ENCODE measurements at regions not wholly inside any gene's neighbourhood (a gene's known extent, or its start where the extent isn't known, plus 50 kb on each side); places are given as distances from the start of the nearest gene placed in this dataset.

DNA sequence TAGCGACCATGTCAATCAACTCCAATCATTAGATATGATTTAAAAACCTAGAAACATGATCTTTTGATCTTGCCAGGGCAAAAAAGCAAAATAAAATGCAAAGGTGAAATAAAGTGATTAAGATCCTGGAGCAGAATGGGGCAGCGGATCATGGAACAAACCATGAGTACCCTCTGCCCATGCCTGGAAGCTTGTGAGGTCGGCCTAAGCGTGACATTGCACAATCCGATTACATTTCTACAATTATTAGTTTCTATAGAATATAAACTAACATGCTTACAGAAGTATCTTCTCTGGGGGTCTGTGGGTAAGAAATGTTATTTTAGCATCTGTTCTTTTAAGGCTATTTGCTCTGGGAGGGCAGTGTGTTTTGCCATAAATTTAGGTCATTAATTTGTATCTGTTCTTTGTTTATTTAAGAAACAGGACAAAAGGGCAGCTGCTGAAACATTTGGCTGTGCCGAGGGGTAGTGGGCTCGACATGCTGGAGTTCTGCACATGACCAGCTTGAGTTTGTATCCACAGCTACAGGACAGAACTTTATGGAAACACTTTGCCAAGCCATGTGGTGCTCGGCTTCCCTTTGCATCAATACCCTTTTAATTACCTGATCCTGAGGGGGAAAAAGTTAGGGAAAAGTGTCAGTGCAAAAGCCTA is 55.9 kb downstream of the ZBTB18 start:
- in situ Hi-C loops (cut with HindIII; ENCODE audit: low sequenced_read_pairs): no loop called here

DNA sequence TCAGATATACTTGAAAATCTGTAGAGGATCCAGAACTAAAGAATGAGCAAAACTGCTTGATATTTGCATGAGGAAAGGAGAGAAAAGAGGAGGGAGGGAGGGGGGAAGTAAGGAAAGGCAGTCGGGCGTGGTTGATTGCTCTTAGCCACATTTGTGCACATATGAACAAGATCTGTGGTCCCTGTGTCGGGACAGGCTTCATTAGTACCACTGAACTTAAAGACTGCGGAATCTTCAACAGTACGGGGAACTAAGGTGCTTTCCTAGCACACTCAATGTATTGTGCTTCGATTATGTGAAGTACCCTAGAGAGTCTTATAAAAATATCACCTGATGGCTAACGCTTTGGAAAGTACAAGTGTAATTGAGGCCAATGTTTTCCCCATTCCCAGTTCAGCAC is 59.9 kb downstream of the ZBTB18 start:
- in situ Hi-C loops (cut with HindIII; ENCODE audit: low sequenced_read_pairs): no loop called here

DNA sequence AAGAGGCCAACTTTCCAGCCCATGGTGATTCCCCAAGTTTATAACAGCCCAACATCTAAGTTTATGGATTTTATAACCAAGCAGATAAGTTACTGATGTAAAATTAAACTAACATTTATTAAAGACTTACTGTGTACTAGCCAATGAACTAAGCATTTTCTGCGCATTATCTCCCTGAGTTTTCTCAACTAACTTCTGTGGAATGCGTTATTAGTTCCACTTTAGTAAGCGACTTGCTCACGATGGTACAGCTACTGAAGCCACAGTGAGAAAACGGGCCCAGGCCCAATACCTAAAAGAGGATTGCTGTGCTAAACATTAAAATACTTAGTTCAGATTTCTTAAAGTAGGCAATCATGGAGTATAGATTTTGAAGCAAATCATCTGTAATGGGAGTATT is 61.0 kb downstream of the ZBTB18 start:
- in situ Hi-C loops (cut with HindIII; ENCODE audit: low sequenced_read_pairs): no loop called here

DNA sequence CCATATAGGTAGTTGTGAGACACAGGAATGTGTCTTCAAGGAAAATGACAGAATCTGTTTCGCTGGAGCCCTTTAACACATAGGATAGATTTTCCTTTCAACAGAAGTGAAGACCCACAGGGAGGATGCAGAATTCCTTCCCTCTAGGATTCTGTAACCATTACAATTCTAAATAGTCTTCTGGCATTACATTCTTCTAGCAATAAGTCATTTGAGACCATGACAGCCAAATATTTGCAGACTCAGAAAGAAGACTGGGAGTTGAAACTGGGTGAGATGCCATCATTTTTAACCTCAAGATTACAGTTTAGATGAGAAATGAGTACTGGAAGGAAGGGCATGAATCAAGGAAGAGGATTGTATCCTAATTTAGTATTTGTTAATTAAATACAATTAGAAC is 61.6 kb downstream of the ZBTB18 start:
- in situ Hi-C loops (cut with HindIII; ENCODE audit: low sequenced_read_pairs): no loop called here

DNA sequence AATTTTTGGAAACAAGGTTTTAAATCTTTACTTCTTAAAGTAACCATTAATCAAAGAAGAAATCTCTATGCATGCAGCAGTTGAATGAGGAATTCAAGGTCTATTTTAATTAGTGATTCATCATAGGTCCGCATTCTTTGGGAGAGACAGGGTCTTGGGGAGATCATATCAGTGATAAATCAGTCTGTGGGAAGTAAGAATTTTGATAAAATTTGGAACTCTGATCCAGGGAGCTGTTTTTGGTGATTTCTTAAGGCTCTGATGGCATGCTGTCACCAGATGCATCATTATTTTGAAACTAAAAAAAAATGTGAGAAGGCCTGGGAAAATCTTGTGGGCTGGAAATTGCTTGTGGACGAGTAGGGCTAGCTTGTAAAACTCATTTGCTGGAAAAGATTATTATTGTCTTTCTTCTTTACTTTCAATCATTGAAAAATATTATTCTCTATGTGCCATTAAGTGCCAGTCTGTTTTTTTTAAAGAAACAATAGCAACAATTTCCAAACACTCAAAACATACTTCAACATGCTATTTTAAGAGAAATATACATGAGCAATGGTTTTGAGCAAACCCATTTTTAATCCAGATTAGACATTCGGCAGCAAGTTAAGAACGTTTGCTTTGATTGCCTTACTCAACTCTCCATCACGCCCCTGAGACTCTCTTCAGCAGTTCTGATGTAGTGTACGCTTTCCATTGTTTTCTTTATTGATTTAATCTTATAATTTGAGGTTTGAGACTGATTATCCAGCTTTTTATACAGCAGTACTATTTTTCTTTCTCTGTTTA is 62.6 kb downstream of the ZBTB18 start:
- in situ Hi-C loops (cut with HindIII; ENCODE audit: low sequenced_read_pairs): no loop called here

DNA sequence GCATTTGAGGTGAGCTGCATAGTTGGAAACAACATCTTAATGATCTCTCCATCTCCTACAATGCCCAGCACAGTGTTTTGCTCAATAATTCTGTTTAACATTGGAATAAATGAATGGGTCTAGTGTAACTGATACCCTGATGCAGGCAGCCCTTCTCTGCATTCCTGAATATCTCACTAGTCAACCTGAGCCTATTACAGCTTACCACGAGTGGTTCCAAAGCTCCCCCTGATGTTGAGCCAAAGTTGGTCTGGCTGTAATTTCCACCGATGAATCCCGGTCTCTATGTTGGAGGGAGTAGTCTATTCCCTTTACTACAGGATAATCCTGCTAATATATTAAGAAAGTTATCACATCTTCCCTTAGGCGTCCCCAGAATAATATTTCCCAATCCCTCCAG is 63.8 kb downstream of the ZBTB18 start:
- in situ Hi-C loops (cut with HindIII; ENCODE audit: low sequenced_read_pairs): no loop called here

DNA sequence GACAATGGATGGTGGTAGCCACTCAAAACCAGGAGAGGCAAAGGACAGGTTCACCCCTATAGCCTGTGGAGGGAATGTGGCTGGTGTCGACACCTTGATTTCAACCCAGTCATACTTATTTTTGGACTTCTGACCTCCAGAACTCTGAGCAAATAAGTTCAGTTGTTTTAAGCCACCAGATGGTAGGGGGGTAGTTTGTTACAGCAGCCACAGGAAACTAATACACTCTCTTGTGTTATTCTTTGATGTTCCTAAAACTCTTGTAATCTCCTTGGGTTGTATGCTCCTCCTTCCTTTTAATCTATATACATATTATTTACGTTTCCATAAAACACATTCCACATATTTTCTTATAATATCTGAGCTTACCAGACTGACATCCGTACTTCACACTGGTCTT is 65.9 kb downstream of the ZBTB18 start:
- in situ Hi-C loops (cut with HindIII; ENCODE audit: low sequenced_read_pairs): no loop called here

DNA sequence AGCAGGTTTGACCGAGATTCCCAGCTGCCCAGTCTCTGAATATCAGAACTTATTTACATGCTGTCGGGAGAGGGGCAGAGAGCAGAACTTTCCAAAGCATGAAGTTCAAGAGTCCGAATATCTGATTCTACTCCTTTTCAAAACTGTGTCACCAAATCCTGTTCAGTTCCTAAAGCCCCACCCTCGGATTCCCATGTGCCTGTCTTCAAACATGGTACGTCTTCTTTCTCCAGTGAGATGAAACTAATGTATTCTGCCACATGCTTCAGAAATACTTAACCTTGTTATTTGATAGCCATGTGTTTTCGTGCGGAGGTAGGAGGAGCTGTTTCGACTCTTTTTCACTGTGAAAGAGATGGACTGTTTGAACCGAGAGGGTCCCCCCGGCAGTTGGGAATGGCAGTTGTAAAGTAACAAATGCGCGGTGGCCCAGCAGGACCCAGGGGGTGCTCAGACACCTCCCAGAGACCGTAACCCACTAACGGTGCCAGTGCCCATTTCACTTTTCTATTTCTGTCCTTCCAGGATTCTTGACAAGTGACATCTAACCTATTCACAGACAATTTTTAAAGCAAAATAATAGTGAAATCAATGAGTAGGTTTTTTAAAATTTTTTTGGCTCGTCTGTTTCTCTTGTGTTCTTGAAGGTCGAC is 67.2 kb downstream of the ZBTB18 start:
- in situ Hi-C loops (cut with HindIII; ENCODE audit: low sequenced_read_pairs): no loop called here

DNA sequence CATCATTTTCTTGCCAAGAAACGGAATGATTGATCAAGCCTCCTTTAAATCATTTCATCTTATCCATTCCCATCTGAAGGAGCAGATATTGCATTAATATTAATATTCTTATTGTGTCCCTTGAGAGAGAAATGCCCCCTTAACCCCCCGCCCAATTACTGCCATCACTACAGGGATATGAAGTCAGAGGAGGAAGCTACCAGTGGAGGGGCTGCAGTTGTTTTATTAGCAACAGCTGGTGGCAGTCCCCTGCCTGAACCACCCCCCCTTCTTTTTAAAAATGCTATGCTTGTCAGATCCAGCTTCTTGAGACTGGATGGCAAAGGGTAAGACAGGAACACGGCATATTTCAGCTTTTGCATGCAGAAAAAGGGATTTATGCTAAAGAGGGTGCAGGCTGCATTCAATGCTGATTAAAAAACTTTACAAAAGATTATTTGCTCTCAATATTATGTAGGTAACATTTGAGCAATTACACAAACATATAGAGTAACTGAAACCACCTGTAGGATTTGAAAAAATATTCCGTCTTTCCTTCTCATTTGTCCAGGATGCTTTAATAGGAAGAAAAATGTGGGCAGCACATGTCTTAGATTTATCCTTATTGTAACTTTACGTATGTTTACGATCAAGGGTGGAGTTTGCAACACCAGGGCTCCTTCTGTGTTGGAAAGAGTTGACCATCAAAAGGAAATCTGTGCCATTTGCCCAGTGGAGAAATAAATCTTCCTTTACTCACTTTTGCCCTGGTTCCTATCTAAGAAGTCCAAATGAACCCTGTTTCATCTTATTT is 77.7 kb downstream of the ZBTB18 start:
- in situ Hi-C loops (cut with HindIII; ENCODE audit: low sequenced_read_pairs): no loop called here

DNA sequence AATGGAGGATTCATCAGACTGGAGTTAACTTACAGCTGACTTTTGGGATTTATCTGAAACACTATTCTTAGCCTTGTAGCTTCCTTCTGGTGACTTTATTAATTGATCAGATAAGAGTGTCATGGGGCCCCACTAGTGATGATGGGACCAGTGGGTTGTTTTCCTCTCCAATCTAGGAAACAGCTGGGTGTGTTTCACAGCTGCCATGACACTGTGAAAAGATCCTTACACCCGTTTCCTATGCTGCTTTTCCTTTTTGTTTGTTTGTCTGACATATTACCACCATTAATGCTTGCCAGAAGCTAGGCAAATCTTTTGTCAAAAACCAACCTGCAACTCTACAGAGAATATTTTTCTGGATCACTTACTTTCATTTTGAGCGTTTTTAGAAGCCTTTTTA is 86.2 kb downstream of the ZBTB18 start:
- in situ Hi-C loops (cut with HindIII; ENCODE audit: low sequenced_read_pairs): no loop called here

DNA sequence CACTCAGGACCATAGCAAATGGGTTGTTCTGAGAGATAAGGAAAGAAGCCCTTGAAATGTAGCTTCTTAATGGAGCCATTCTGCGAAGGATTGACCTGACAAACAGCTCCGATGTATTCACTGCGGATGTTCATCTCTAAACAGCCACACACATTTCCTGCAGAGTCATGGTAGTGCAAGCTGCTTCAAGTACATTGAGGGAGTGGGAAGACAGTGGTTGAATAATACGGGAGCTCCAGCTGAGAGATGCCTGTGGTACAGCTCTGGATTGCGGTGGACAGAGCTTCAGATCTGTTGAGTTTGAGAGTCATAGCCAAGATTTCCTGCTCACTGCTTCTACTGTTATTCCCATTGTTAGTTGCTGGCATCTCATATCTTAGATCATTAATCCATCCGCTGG is 86.6 kb downstream of the ZBTB18 start:
- in situ Hi-C loops (cut with HindIII; ENCODE audit: low sequenced_read_pairs): no loop called here

DNA sequence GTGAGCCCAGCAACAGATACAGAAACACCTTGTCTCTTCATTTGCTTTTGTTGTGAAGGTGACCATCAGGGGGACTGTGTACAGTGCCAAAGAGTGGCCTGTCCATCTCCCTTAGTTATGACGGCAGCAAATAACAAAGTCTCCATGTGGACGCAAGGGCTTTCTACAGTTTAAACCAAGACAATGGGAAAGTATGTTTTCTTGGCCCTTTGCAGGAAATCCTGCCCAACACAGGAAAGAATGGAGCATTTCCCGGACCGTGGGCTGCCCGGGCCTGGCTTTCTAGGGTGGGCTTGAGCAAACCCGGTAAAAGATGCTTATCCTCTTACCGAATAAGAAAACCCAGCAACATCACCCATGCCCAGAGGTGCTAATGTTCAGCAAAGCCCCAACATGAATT is 87.3 kb downstream of the ZBTB18 start:
- in situ Hi-C loops (cut with HindIII; ENCODE audit: low sequenced_read_pairs): no loop called here

DNA sequence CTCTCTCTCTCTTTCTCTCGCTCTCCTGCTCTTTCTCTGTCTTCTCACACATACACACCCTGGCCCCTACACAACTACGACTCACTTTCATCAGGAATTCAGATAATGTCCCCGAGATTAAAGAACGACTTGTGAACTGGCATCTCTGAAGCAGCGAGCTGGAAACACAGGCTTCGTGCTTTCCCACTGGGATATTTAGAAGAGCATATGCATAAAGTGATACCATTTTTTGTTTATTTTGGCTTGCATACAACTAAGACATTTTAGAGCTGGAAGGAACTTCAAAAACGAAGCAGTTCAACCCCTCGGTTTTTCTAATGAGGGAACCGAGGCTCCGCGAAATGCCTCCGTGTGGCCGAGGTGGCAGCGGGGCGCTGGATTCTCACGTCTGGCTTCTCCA is 88.6 kb downstream of the ZBTB18 start:
- in situ Hi-C loops (cut with HindIII; ENCODE audit: low sequenced_read_pairs): no loop called here

DNA sequence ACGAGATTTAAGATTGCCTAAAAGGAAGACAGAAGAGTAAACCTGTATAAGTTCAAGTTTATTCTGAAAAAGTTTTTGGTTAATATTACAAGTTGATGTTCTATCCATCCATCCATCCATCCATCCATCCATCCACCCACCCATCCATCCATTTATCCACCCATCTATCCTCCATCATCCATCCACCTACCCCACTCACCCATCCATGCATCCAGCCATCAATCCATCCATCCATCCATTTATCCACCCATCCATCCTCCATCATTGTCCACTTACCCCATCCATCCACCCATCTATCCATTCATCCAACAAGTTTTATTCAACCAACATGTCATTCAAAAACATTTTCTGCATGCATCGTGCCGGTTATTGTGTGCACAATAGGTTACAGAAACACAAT is 89.3 kb downstream of the ZBTB18 start:
- in situ Hi-C loops (cut with HindIII; ENCODE audit: low sequenced_read_pairs): no loop called here

DNA sequence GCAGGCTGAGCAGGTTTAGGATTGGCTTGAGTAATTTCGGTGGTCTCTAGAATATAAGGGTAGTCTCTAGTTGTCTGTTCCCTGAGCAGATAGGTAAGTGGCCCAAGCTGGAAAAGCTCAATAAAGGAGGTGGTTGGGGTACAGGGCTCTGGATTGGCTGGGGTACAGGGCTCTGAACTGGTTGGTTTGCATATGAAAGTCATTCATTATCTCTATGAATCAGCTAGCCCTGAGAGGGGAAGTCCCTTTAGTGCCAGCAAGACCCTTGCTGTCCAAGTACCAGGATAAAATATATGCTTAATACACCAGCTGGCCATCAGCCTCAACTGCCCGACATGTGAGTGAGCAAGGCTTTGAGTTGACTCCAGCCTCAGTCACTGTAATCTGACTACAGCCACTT is 93.0 kb downstream of the ZBTB18 start:
- in situ Hi-C loops (cut with HindIII; ENCODE audit: low sequenced_read_pairs): no loop called here

DNA sequence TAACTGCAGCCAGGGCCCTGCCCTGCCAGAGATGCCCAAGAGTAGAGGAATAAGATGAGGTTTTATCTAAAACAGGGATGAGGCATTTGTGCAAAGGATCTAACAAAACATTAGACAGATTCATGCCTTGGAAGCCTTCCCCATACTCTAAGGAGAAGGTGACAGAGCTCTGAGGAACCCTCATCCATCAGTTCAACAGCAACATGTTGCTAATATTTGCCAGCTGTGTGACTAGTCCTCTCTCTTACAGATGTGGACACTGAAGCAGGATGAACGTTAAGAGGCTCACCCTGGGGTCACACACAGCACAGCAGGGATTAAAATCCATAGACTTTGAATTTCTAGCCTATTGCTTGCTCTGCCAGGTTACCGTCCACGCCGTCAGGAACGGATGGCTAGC is 99.0 kb downstream of the ZBTB18 start:
- in situ Hi-C loops (cut with HindIII; ENCODE audit: low sequenced_read_pairs): no loop called here

DNA sequence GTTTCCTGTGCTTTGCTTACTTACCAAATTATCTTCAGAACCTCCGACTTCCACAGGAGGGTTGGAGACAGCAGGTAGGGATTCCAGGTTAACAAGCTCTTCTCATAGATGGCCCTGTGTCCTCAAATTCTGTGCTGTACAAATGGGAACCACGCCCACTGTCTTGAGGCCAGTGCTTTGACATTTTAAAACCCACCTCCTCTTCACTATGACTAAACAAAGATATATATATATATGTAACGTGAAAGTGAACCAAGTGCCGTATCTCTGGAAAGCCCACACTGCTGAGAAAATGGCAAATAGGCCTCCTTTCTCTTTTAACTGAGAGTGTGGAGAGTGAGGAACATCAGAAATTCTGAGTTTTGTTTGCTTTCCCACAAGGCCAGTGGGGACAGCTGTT is 99.6 kb downstream of the ZBTB18 start:
- in situ Hi-C loops (cut with HindIII; ENCODE audit: low sequenced_read_pairs): no loop called here

DNA sequence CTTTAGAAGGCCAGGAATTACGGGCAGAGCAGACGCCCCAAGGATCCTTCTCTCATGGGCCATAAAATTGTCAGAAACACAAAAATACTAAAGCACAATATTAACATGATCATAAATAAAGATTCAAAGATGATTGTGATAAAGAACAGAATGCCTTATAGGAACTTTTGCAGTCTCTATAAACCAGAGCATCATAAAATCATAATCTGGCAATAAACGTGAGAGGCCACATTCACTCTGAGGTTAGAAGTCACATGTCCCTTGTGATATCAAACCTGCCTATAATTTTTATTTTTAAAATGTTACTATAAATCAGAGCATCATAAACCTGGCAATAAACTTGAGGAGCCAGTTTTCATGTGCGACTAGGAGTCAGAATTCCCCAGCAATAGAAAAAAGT is 100.5 kb downstream of the ZBTB18 start:
- in situ Hi-C loops (cut with HindIII; ENCODE audit: low sequenced_read_pairs): no loop called here

DNA sequence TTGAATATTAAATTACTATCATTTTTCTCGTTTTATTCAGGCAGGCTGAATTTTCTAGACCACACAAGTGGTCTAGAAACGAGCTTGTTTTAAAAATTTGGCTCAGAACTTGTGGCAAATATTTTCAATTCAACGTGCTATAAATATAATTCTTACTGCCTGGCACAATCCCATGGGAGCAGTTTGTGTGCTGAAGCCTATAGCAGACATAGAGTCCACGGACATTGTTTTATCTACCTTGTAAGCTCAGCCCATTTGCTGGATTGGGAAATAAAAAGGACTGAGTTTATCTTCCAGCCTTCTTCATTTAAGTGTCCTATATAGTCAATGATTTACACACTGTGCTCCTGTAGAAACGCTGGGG is 103.4 kb downstream of the ZBTB18 start:
- in situ Hi-C loops (cut with HindIII; ENCODE audit: low sequenced_read_pairs): no loop called here

DNA sequence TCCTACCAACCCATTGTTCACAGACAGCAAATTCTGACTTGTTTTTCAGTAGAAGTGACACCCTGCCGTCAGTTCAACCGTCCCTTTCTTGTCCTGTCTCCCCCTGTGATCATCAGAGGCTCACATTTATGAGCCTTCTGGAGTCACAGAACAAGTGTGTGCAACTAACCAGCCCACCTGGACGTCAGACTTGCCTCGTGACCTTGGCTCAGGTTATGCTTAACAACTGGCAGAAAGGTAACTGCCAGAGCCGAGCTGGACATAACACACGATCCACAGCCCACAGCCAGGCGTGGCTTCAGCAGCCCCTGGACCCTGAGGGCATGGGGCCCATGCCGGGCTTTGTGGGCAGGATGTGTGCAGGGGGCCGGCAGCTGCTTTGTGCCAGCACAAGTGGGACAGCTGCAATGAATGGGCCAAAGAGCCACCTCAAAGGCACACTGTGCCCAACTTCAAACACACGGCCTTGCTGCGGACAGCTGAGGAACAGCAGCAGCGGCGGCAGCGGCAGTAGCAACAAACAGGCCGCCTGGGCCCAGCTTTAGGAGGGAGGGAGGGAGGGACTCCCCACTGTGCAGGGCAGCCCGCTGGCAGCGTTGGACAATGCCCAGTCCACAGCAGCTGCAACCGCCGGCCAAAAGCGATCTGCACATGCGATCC is 103.9 kb downstream of the ZBTB18 start:
- in situ Hi-C loops (cut with HindIII; ENCODE audit: low sequenced_read_pairs): no loop called here

DNA sequence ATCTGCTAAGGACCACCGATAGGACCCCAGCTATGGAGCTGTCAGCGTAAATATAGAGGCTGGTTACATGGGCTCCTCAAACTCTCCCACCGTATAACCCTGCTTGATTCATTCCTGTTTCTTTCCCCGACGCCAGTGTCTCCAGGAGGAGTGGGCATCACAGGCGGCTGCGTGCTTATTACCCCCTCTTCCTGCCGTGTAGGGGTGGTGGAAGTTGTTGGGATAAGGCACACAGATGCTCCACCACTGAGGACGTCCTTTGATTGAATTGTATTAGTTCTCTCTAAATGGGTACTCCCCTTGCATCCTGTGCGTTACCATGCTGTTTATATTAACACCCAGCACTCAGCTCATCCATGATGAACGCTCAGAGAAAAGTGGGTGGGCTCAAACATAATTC is 104.6 kb downstream of the ZBTB18 start:
- in situ Hi-C loops (cut with HindIII; ENCODE audit: low sequenced_read_pairs): no loop called here
